ENCODE measurements at regions not wholly inside any gene's neighbourhood (a gene's known extent, or its start where the extent isn't known, plus 50 kb on each side); places are given as distances from the start of the nearest gene placed in this dataset.

DNA sequence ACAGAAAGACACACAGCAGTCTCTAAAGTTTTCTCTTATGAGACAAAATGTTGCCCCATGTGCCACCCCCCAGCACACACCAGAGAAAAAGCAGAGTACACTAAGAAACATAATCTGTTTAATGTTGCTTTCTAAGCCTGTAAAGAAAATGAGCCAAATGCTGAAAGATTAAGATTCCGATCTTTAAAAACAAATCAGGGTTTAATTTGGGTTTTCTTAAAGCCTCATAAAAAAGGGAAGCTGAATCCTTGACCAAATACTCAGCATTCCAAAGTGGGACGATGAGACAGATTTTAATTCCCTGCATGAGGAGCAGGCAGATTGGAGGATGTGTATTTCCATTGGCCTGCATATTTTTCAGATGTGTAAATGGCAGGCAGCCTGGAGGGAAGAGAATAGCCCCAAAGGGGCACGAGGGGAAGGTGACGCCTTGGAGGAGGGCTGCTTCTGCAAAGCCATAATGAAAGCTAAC lies 118.4 kb downstream of the COPRS start:
- TF ChIP-seq, protein P1, sequence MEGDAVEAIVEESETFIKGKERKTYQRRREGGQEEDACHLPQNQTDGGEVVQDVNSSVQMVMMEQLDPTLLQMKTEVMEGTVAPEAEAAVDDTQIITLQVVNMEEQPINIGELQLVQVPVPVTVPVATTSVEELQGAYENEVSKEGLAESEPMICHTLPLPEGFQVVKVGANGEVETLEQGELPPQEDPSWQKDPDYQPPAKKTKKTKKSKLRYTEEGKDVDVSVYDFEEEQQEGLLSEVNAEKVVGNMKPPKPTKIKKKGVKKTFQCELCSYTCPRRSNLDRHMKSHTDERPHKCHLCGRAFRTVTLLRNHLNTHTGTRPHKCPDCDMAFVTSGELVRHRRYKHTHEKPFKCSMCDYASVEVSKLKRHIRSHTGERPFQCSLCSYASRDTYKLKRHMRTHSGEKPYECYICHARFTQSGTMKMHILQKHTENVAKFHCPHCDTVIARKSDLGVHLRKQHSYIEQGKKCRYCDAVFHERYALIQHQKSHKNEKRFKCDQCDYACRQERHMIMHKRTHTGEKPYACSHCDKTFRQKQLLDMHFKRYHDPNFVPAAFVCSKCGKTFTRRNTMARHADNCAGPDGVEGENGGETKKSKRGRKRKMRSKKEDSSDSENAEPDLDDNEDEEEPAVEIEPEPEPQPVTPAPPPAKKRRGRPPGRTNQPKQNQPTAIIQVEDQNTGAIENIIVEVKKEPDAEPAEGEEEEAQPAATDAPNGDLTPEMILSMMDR (IDR thresholded peaks at IDR 0.05) = no peak
- no peak for TF ChIP-seq EZH2 (IDR thresholded peaks at IDR 0.05)
